HG02798 (cell line): ENCODE measurements at regions not wholly inside any gene's neighbourhood (a gene's known extent, or its start where the extent isn't known, plus 50 kb on each side); places are given as distances from the start of the nearest gene placed in this dataset.

Source experiments
- ATAC-seq: cut with Tn5 transposase; IDR thresholded peaks from one replicate; pipeline ENCODE4 v1.9.1; 2021; ENCODE audit warnings: mild to moderate bottlenecking; ENCODE audit not compliant: unreplicated experiment, poor library complexity

- ATAC-seq, result no peak
Measured at GRCh38 chr6:142551274-142551811, 249.5 kb downstream of the ADGRG6 start.

DNA sequence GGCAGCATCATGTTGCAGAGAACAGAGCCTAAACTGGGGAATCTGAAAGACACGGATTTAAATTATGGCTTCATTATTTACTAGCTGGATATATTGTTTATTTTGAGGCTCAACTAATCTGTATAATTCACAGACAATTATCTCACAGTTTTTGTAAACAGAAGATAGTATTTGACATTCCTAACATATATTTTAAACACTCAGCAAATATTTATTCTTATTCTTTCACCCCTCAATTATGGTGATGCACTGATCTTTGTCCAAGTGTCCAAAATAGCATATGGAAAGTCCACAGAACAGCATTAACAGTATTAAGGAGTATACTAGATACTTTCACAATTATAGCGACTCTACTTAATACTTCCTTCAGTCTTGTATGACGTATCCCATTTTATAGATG, 257.0 kb downstream of the ADGRG6 start:
- ATAC-seq, result no peak

- ATAC-seq, result no peak
Measured at GRCh38 chr6:142561511-142562265, 259.9 kb downstream of the ADGRG6 start.

DNA sequence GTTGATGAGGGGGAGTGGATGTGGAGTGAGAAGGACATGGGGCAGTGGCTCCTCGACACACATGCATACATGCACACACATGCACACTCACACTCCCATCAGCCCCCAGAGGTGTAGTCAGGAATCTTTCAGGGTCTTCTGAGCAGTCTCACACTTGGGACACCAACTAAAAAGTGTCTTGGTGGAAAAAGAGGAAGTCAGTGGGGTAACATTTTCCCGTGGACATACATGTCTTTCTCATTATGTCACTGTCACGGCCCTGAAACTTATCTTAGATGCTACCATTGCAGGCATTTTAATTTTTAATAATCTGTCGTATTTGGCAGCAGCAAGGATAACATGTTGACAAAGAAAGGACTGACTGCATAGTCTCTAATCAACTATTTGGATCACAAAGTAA, 261.1 kb downstream of the ADGRG6 start:
- no peak for ATAC-seq

DNA sequence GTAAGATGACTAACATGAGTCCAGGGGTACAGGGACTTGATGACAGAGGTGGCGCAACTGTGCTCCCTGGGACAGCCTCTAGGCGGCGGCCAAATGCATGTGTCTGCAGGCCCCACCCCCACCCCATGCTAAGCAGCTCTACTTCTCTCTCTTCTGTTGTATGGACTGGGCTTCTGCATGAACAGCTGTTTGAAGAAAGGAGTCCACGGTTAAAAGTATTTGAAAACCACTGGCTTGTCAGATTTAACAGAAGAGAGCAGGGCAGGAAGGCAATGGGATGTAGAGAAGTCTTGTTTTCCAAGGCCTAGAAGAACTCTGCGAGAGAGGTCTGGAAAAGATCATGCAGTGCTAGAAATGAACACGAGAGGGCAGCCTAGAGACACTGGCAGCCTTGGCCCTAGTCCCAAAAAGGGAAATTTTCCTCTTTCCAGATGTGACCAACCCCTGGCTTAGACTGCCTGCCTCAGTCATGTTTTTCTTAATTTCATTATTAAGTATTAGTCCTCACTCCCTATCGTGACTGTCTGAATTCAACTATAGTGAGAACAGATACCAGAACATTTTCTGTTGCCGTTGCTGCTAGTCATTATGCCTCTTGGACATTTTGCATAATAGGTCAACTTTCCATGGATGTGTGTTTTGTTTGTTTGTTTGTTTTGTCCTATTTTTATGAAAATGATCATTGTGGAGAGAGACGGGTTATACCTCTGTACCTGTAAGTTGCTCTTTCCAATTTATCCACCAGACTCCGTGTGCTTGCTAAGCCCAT, 265.0 kb downstream of the ADGRG6 start:
- peak; percentile 71 for ATAC-seq

DNA sequence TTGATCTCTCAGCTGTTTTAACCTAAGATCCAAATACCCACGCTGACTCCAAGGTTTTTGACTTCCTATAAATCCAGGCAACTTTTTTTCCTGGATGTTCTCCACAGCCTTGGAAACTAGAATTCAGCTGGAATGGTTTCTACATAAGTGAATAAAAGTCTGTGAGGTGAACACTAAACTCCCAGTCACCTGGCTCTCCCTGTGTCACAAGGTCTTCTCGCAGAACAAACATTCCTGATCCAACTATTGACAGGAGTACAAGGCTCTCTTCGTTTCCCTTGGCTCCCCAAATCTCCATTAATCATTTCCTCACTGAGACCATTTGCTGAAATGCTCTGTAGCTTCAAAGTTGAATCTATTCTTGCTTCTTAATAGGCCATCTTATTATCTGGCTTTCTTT, 265.7 kb downstream of the ADGRG6 start:
- ATAC-seq, result no peak

DNA sequence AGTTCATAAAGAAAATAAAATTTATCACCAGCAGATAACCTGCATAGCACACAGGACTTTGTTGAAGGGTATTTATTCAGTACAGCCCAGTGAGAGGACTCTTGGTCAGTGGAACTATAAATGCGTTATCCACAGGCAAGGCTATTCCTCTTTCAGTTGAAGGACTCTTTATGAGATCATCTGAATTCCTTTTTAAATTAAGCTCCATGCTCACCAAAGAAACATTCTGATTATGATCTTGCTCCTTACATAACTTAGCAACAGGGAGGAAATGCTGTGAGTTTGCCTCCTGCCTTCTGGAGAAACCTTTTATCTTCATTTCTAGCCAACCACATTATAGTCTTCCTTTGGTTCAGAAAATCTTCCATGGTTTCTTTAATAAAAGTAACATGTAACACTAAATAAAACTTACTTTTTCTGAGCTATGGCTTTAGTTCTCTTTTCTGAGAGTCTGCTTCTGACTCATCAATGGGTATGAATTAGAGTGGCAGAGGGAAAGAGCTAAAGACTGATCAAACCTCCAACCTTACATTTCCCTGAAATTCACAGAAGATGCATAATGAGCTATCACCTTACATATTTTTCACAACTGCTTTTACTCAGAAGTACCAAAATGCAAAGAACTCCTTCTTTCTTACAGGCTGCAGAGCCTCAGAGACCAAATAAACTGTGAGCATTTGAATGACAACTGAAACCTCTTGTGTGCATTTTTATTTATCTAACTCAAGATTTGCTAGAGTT, 267.2 kb downstream of the ADGRG6 start:
- ATAC-seq, result no peak

DNA sequence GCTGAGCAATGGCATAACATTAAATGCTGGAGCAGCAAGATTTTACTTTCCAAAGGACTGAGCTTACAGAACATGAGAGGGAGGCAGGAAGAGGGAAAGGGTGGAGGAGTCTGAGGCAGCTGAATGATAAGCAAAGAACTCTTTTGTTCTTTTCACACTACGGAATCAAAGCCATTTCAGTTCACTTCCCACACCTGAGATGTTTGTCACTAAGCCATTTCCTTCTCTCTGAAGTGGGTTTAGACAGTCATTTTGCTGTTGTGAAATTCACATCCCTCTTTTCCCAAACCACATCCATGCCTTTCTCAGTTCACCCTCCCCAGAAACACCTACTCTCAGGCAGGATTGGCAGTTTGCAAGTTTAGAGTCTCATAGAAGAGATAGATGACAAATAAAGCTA, 267.9 kb downstream of the ADGRG6 start:
- no peak for ATAC-seq

DNA sequence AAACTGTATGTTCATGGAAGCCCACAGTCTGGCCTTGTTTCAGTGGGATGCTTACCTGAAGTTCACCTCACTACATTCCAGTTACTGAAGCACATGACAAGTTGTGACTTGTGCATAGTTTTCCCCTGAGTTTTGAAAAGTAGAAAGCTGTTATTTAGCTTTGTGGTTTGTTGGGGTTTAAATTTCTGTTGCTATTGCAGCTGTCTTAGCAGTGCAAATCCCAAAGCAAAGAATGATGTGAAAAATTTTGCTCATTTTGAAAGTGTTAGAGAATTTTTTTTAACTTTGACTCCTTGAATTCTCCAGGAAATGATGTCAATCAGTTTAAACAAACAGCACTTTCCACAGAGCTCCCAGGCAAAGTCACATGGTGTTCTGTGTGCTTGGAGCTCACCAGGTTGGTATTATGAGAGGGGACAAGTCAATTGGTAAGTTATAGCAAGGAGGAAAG, 268.4 kb downstream of the ADGRG6 start:
- ATAC-seq, result no peak

GRCh38 chr6:142592876-142593275, 291.1 kb downstream of the ADGRG6 start:
- no peak for ATAC-seq

GRCh38 chr6:142597836-142598235, 296.0 kb downstream of the ADGRG6 start:
- no peak for ATAC-seq

DNA sequence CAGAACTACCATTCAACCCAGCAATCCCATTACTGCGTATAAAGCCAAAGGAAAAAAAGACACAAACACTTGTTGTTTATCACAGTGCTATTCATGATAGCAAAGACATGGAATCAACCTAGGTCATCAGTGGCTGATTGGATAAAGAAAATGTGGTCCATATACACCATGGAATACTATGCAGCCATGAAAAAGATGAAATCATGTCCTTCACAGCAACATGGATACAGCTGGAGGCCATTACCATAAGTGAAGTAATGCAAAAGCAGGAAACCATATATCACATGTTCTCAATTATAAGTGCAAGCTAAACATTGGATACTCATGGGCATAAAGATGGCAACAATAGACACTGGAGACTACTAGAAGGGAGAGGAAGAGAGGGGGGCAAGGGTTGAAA, 299.6 kb downstream of the ADGRG6 start:
- ATAC-seq, result no peak

DNA sequence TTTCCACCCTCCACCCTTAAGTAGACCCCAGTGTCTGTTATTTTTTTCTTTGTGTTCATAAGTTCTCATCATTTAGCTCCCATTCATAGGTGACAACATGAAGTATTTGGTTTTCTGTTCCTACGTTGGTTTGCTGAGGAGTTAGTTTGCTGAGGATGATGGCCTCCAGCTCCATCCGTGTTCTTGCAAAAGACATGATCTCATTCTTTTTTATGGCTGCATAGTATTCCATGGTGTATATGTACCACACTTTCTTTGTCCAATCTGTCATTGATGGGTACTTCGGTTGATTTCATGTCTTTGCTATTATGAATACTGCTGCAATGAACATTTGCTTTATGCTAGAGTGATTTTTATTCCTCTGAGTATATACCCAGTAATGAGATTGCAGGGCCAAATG, 301.2 kb downstream of the ADGRG6 start:
- no peak for ATAC-seq

GRCh38 chr6:142605922-142606485, 304.2 kb downstream of the ADGRG6 start:
- no peak for ATAC-seq

- ATAC-seq, result no peak
Measured at GRCh38 chr6:142612956-142613355, 311.1 kb downstream of the ADGRG6 start.

DNA sequence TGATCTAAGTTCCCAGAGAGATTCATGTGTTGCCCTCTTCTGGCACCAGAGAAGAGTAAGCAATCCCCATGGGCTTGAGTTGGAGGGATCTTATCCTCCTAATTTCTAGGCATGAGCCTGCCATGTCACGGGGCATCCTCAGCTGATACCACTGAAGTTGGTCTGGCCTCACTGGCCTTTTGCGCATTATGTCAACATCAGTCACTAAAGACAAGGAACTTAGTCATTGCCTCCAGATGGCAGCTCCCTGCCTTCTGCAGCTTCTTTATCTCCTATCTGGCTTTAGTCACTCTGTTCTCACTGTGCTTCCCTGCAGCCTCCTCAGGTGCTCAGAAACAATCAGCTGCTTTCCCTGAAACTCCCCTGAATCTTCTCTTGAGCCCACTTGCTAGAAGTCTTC, 312.2 kb downstream of the ADGRG6 start:
- ATAC-seq, result no peak

- ATAC-seq, result no peak
Measured at GRCh38 chr6:142617158-142617557, 315.4 kb downstream of the ADGRG6 start.

DNA sequence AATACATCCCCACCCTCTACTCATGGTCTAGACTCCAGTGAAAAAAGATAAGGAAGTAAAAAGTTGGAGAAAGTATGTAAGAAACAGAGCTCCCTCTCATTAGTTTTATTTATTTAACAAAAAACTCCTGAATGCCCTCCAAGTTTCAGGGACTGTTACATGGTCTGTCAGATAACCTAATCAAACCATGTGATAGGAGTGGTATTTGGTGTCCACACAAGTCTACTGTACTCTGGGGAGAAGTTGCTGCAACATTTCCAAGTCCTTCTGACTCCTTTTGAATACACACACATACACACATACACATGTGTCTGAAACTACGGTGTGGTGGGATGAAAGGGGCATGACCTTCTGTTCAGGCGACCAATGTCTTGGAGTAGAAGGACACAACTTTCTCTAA, 320.0 kb downstream of the ADGRG6 start:
- no peak for ATAC-seq

- no peak for ATAC-seq
Measured at GRCh38 chr6:142624978-142625715, 319.8 kb downstream of the HIVEP2 start.

- ATAC-seq, result peak; percentile 47
Measured at GRCh38 chr6:142627474-142627873, 317.5 kb downstream of the HIVEP2 start.
